LNCaP clone FGC (cell line): ENCODE measurements at regions not wholly inside any gene's neighbourhood (a gene's known extent, or its start where the extent isn't known, plus 50 kb on each side); places are given as distances from the start of the nearest gene placed in this dataset.

ENCODE experiments used
- DNase-seq: peaks from one replicate; pipeline ENCODE4 v3.0.0-alpha.2; 2011; ENCODE audit warnings: low read depth
- H3K4me3 ChIP-seq: 2 replicates; pipeline ENCODE4 v1.5.1; 2011; ENCODE audit warnings: mild to moderate bottlenecking, low read depth, low read length, control low read depth
- CTCF ChIP-seq: IDR thresholded peaks from 2 replicates; pipeline ENCODE4 v1.5.1; 2012; ENCODE audit warnings: mild to moderate bottlenecking; ENCODE audit not compliant: control insufficient read depth, insufficient read depth; ENCODE audit errors: extremely low read depth

DNA sequence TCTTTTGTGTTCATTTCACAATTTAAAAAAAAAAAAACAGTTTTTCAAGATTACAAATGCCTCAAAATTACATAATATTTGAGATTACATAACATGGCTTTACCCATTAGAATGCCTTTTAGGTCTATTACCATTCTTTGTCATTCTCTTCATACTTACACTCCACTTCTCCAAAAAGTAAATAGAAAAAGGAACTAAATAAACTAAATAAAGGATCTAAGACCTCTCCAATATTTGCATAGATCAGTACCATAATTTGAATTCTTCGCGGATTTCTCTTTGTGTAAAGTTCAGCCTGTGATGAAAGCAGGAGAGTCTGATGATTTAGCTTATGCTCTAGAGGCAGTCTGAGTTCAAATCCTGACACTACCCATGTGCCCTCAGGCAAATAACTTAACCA lies 56.4 kb upstream of the C1GALT1 start:
- DNase-seq, result no peak
- no peak for TF ChIP-seq CTCF
- H3K4me3 ChIP-seq, result no peak overlapping the region

GRCh38 chr7:7127773-7128172 lies 54.6 kb upstream of the C1GALT1 start:
- no peak for DNase-seq
- TF ChIP-seq CTCF, result no peak
- no peak overlapping the region for H3K4me3 ChIP-seq

DNA sequence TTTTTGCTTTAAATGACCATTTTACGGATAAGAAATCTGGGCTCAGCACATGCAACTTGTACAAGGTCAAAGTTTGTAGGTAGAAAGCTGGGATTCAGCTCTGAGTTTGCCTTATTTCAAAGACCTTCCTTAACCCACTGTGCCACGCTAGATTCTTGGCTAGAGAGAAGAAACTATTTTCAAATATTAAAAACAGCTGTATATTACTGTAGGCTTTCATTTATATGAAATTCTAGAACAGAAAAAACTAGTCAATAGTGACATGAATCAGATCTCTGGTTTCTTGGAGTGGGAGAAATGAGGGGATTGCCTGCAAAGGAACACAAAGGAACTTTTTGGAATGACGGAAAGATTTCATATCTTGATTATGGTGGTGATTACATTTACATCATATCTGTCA lies 53.0 kb upstream of the C1GALT1 start:
- DNase-seq, result no peak
- TF ChIP-seq CTCF, result no peak
- no peak overlapping the region for H3K4me3 ChIP-seq

GRCh38 chr7:7131273-7131672 lies 51.1 kb upstream of the C1GALT1 start:
- DNase-seq, result no peak
- no peak overlapping the region for H3K4me3 ChIP-seq
- TF ChIP-seq CTCF, result no peak
